Nephron progenitor cell (in vitro differentiated cells): ENCODE measurements at regions not wholly inside any gene's neighbourhood (a gene's known extent, or its start where the extent isn't known, plus 50 kb on each side); places are given as distances from the start of the nearest gene placed in this dataset.

Source experiments
- DNase-seq: peaks from one replicate; pipeline ENCODE4 v3.0.0; 2021
- H3K27ac Mint-ChIP-seq: 2 replicates; pipeline ENCODE4 v1.8.0; 2021; ENCODE audit warnings: mild to moderate bottlenecking, moderate library complexity, mixed read lengths
- H3K27me3 Mint-ChIP-seq: 2 replicates; pipeline ENCODE4 v1.8.0; 2021; ENCODE audit warnings: mild to moderate bottlenecking, low read depth, mixed read lengths; ENCODE audit not compliant: poor library complexity
- H3K36me3 Mint-ChIP-seq: 2 replicates; pipeline ENCODE4 v1.8.0; 2021; ENCODE audit warnings: low read depth, mixed read lengths
- H3K4me1 Mint-ChIP-seq: 2 replicates; pipeline ENCODE4 v1.8.0; 2021; ENCODE audit warnings: mixed read lengths
- H3K4me3 Mint-ChIP-seq: 2 replicates; pipeline ENCODE4 v1.8.0; 2021; ENCODE audit warnings: mild to moderate bottlenecking, moderate library complexity, mixed read lengths
- H3K9me3 Mint-ChIP-seq: 2 replicates; pipeline ENCODE4 v1.8.0; 2021; ENCODE audit warnings: mild to moderate bottlenecking, moderate library complexity, mixed read lengths
- CTCF ChIP-seq: fragments of 200-600 bp; sonication (generic); IDR thresholded peaks from 2 replicates; pipeline ENCODE4 v1.5.0; 2021; ENCODE audit warnings: antibody characterized with exemption

- no peak overlapping the region for H3K4me3 Mint-ChIP-seq
- no peak overlapping the region for H3K27ac Mint-ChIP-seq
- no peaks in the 10 kb centered on the region for H3K36me3 Mint-ChIP-seq
- H3K4me1 Mint-ChIP-seq: peaks cover 43% of the 10 kb centered on the region
- no peaks in the 10 kb centered on the region for H3K9me3 Mint-ChIP-seq
- H3K27me3 Mint-ChIP-seq: peaks cover 3% of the 10 kb centered on the region
- no peak for DNase-seq
- TF ChIP-seq CTCF: no peak
Observed at GRCh38 chr5:56466136-56466816, 233.1 kb upstream of the ANKRD55 start.

GRCh38 chr5:56465769-56466135, 232.6 kb upstream of the ANKRD55 start:
- TF ChIP-seq CTCF: no peak
- DNase-seq: no peak
- H3K36me3 Mint-ChIP-seq: no peaks in the 10 kb centered on the region
- no peaks in the 10 kb centered on the region for H3K9me3 Mint-ChIP-seq
- H3K4me3 Mint-ChIP-seq: no peak overlapping the region
- no peak overlapping the region for H3K27ac Mint-ChIP-seq
- H3K27me3 Mint-ChIP-seq: peaks cover 3% of the 10 kb centered on the region
- H3K4me1 Mint-ChIP-seq: peaks cover 45% of the 10 kb centered on the region

GRCh38 chr5:56464935-56465768, 232.0 kb upstream of the ANKRD55 start:
- no peak overlapping the region for H3K4me3 Mint-ChIP-seq
- no peak overlapping the region for H3K27ac Mint-ChIP-seq
- no peaks in the 10 kb centered on the region for H3K36me3 Mint-ChIP-seq
- no peaks in the 10 kb centered on the region for H3K9me3 Mint-ChIP-seq
- no peak for TF ChIP-seq CTCF
- DNase-seq: no peak
- H3K4me1 Mint-ChIP-seq: peaks cover 51% of the 10 kb centered on the region
- peaks cover 3% of the 10 kb centered on the region for H3K27me3 Mint-ChIP-seq

GRCh38 chr5:56463944-56464571, 230.9 kb upstream of the ANKRD55 start:
- Mint-ChIP-seq H3K4me1 (peaks cover 59% of the 10 kb centered on the region), H3K27me3 (peaks cover 3% of the 10 kb centered on the region), H3K9me3 (no peaks in the 10 kb centered on the region), H3K36me3 (no peaks in the 10 kb centered on the region), H3K27ac (no peak overlapping the region), H3K4me3 (no peak overlapping the region)
- no peak for DNase-seq
- no peak for TF ChIP-seq CTCF

- TF ChIP-seq CTCF: no peak
- H3K9me3 Mint-ChIP-seq: no peaks in the 10 kb centered on the region
- no peak overlapping the region for H3K27ac Mint-ChIP-seq
- no peaks in the 10 kb centered on the region for H3K36me3 Mint-ChIP-seq
- no peak for DNase-seq
- H3K4me3 Mint-ChIP-seq: no peak overlapping the region
- peaks cover 46% of the 10 kb centered on the region for H3K4me1 Mint-ChIP-seq
- peaks cover 3% of the 10 kb centered on the region for H3K27me3 Mint-ChIP-seq
Observed at GRCh38 chr5:56461584-56461983, 228.5 kb upstream of the ANKRD55 start.
